Ecto neural progenitor cell (in vitro differentiated cells): ENCODE measurements at regions not wholly inside any gene's neighbourhood (a gene's known extent, or its start where the extent isn't known, plus 50 kb on each side); places are given as distances from the start of the nearest gene placed in this dataset.
"Not testable (repeated sequence)": the region's sequence is repeated elsewhere in the genome, so short reads cannot be mapped to it uniquely, and the experiment has no call there.

Experiments
- DNase-seq: peaks from one replicate; pipeline ENCODE4 v3.0.0-alpha.2; 2018; ENCODE audit warnings: low spot score

- no peak for DNase-seq
Observed at GRCh38 chr4:81375745-81376144, 96.0 kb downstream of the RASGEF1B start.

GRCh38 chr4:81369886-81370285, 101.8 kb downstream of the RASGEF1B start:
- no peak for DNase-seq

GRCh38 chr4:81366779-81367178, 104.9 kb downstream of the RASGEF1B start:
- no peak for DNase-seq

- DNase-seq = no peak
Observed at GRCh38 chr4:81360737-81361136, 111.0 kb downstream of the RASGEF1B start.

- DNase-seq = no peak
Observed at GRCh38 chr4:81359207-81359606, 112.5 kb downstream of the RASGEF1B start.

GRCh38 chr4:81358154-81358553, 113.6 kb downstream of the RASGEF1B start:
- DNase-seq = no peak

GRCh38 chr4:81356621-81357020, 115.1 kb downstream of the RASGEF1B start:
- no peak for DNase-seq

GRCh38 chr4:81355136-81355535, 116.6 kb downstream of the RASGEF1B start:
- DNase-seq = no peak

GRCh38 chr4:81353861-81354260, 117.8 kb downstream of the RASGEF1B start:
- DNase-seq = no peak

GRCh38 chr4:81352446-81352835, 119.3 kb downstream of the RASGEF1B start:
- DNase-seq = no peak

GRCh38 chr4:81351654-81352445, 119.9 kb downstream of the RASGEF1B start:
- peak; percentile 72 for DNase-seq

- DNase-seq = no peak
Observed at GRCh38 chr4:81350040-81350439, 121.7 kb downstream of the RASGEF1B start.

- DNase-seq = no peak
Observed at GRCh38 chr4:81348778-81349094, 123.0 kb downstream of the RASGEF1B start.

GRCh38 chr4:81348086-81348777, 123.5 kb downstream of the RASGEF1B start:
- DNase-seq = no peak

- DNase-seq = no peak
Observed at GRCh38 chr4:81346719-81347118, 125.0 kb downstream of the RASGEF1B start.

- DNase-seq = no peak
Observed at GRCh38 chr4:81343536-81343935, 128.2 kb downstream of the RASGEF1B start.

GRCh38 chr4:81343046-81343445, 128.0 kb upstream of the PRKG2 start:
- DNase-seq = no peak

GRCh38 chr4:81337211-81337610, 122.2 kb upstream of the PRKG2 start:
- no peak for DNase-seq

- DNase-seq = no peak
Observed at GRCh38 chr4:81335122-81335912, 120.3 kb upstream of the PRKG2 start.

- no peak for DNase-seq
Observed at GRCh38 chr4:81330018-81330417, 115.0 kb upstream of the PRKG2 start.

- no peak for DNase-seq
Observed at GRCh38 chr4:81326581-81326980, 111.6 kb upstream of the PRKG2 start.

GRCh38 chr4:81324594-81324993, 109.6 kb upstream of the PRKG2 start:
- DNase-seq = not testable (repeated sequence)

- DNase-seq = no peak
Observed at GRCh38 chr4:81319657-81320056, 104.6 kb upstream of the PRKG2 start.
